HL-60 (cell line): ENCODE measurements at regions not wholly inside any gene's neighbourhood (a gene's known extent, or its start where the extent isn't known, plus 50 kb on each side); places are given as distances from the start of the nearest gene placed in this dataset.
"Not testable (repeated sequence)": the region's sequence is repeated elsewhere in the genome, so short reads cannot be mapped to it uniquely, and the experiment has no call there.

Experiments
- DNase-seq, 2 experiments: peaks; one replicate each; pipeline ENCODE4 v3.0.0-alpha.2; 2010 to 2020; ENCODE audit warnings: low read depth in 1 of 2, low spot score in 1 of 2
- H3K27ac ChIP-seq: fragments of 250-450 bp; sonication (Bioruptor Pico); replicated peaks from 2 replicates; pipeline ENCODE4 v1.5.1; 2020; ENCODE audit warnings: mild to moderate bottlenecking, moderate library complexity
- H3K27me3 ChIP-seq: fragments of 250-450 bp; sonication (Bioruptor Pico); 2 replicates; pipeline ENCODE4 v1.5.1; 2021; ENCODE audit warnings: mild to moderate bottlenecking, moderate library complexity; ENCODE audit not compliant: insufficient read depth, poor library complexity, severe bottlenecking
- H3K4me3 ChIP-seq: replicated peaks from 2 replicates; pipeline ENCODE4 v1.5.1; 2011; ENCODE audit warnings: mild to moderate bottlenecking, control low read depth, low read length; ENCODE audit not compliant: insufficient read depth
- GABPA ChIP-seq: IDR thresholded peaks from 2 replicates; pipeline ENCODE4 v1.6.1; 2012; ENCODE audit warnings: low read depth
- POLR2AphosphoS5 ChIP-seq: IDR thresholded peaks from 2 replicates; pipeline ENCODE4 v1.6.1; 2012; ENCODE audit warnings: low read depth
- SPI1 ChIP-seq: IDR thresholded peaks from 2 replicates; pipeline ENCODE4 v1.6.1; 2012; ENCODE audit warnings: low read depth, mild to moderate bottlenecking, borderline replicate concordance
- TF ChIP-seq, protein P1 (sequence below): IDR thresholded peaks from one replicate; pipeline ENCODE4 v1.5.1; 2011; ENCODE audit warnings: low read length, control low read depth, inconsistent platforms; ENCODE audit not compliant: insufficient read depth
- TF ChIP-seq, protein P2 (sequence below): IDR thresholded peaks from 2 replicates; pipeline ENCODE4 v1.6.1; 2012; ENCODE audit warnings: low read depth; ENCODE audit not compliant: insufficient replicate concordance

DNA sequence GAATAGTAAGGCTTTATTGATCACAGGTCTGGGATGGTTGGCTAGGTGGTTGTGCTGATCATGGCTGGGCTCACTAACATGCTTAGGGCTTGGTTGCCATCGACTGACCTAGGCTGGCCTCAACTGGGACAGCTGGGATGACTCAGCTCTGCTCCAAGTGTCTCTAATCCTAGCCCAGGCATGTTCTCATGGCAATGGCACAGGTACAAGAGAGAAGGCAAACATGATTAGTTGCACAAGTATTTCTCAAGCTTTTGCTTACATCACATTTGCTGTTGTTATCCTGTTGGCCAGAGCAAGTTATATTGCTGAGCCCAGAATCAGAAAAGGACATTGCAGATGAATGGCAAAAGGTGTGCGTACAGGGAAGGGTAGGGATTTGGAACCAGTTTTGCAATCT lies 68.5 kb upstream of the SLC35C1 start:
- TF ChIP-seq, protein P1, sequence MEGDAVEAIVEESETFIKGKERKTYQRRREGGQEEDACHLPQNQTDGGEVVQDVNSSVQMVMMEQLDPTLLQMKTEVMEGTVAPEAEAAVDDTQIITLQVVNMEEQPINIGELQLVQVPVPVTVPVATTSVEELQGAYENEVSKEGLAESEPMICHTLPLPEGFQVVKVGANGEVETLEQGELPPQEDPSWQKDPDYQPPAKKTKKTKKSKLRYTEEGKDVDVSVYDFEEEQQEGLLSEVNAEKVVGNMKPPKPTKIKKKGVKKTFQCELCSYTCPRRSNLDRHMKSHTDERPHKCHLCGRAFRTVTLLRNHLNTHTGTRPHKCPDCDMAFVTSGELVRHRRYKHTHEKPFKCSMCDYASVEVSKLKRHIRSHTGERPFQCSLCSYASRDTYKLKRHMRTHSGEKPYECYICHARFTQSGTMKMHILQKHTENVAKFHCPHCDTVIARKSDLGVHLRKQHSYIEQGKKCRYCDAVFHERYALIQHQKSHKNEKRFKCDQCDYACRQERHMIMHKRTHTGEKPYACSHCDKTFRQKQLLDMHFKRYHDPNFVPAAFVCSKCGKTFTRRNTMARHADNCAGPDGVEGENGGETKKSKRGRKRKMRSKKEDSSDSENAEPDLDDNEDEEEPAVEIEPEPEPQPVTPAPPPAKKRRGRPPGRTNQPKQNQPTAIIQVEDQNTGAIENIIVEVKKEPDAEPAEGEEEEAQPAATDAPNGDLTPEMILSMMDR = no peak
- TF ChIP-seq SPI1 = no peak
- TF ChIP-seq, protein P2, sequence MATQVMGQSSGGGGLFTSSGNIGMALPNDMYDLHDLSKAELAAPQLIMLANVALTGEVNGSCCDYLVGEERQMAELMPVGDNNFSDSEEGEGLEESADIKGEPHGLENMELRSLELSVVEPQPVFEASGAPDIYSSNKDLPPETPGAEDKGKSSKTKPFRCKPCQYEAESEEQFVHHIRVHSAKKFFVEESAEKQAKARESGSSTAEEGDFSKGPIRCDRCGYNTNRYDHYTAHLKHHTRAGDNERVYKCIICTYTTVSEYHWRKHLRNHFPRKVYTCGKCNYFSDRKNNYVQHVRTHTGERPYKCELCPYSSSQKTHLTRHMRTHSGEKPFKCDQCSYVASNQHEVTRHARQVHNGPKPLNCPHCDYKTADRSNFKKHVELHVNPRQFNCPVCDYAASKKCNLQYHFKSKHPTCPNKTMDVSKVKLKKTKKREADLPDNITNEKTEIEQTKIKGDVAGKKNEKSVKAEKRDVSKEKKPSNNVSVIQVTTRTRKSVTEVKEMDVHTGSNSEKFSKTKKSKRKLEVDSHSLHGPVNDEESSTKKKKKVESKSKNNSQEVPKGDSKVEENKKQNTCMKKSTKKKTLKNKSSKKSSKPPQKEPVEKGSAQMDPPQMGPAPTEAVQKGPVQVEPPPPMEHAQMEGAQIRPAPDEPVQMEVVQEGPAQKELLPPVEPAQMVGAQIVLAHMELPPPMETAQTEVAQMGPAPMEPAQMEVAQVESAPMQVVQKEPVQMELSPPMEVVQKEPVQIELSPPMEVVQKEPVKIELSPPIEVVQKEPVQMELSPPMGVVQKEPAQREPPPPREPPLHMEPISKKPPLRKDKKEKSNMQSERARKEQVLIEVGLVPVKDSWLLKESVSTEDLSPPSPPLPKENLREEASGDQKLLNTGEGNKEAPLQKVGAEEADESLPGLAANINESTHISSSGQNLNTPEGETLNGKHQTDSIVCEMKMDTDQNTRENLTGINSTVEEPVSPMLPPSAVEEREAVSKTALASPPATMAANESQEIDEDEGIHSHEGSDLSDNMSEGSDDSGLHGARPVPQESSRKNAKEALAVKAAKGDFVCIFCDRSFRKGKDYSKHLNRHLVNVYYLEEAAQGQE = no peak
- TF ChIP-seq POLR2AphosphoS5 = no peak
- TF ChIP-seq GABPA = no peak
- no peak overlapping the region for H3K4me3 ChIP-seq
- H3K27me3 ChIP-seq = no peaks in the 10 kb centered on the region
- DNase-seq = peak; percentile 9 to 16
- H3K27ac ChIP-seq = no peak overlapping the region

GRCh38 chr11:45733176-45733575 lies 67.8 kb upstream of the CHST1 start:
- no peak overlapping the region for H3K27ac ChIP-seq

DNA sequence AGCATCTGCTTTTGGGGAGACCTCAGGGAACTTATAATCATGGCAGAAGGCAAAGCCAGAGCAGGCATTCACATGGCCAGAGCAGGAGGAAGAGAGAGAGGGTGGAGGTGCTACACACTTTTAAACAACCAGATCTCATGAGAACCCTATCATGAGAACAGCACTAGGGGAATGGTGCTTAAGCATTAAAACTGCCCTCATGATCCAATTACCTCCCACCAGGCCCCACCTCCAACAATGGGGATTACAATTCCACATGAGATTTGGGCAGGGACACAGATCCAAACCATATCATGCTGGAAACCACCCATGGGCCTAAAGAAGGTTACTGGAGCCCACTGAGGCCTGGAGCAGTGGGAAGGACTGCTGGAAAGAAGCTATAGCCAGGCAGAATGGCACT lies 66.9 kb upstream of the CHST1 start:
- Histone ChIP-seq H3K27me3 (no peaks in the 10 kb centered on the region), H3K4me3 (no peak overlapping the region), H3K27ac (no peak overlapping the region)
- no peak for DNase-seq
- no peak for TF ChIP-seq POLR2AphosphoS5
- TF ChIP-seq, protein P1 = no peak

More at GRCh38 chr11:45733176-45733575, 67.8 kb upstream of the CHST1 start:
- Histone ChIP-seq H3K27me3 (no peaks in the 10 kb centered on the region), H3K4me3 (no peak overlapping the region)
- TF ChIP-seq, protein P1 = no peak
- TF ChIP-seq, protein P2 = no peak
- no peak for TF ChIP-seq POLR2AphosphoS5
- no peak for TF ChIP-seq GABPA
- TF ChIP-seq SPI1 = no peak
- DNase-seq = no peak

GRCh38 chr11:45731171-45731570 lies 65.7 kb upstream of the CHST1 start:
- H3K27ac ChIP-seq, DNase-seq, H3K27me3 ChIP-seq, H3K4me3 ChIP-seq: not testable (repeated sequence)
